ENCODE measurements at regions not wholly inside any gene's neighbourhood (a gene's known extent, or its start where the extent isn't known, plus 50 kb on each side); places are given as distances from the start of the nearest gene placed in this dataset.
A peak's percentile ranks its signal among the peaks of the same experiment; 100 is the strongest.
"Not testable (repeated sequence)": the region's sequence is repeated elsewhere in the genome, so short reads cannot be mapped to it uniquely, and the experiment has no call there.

GRCh38 chr3:147059500-147059899, 346.8 kb downstream of the ZIC4 start:
- H3K9ac ChIP-seq; H3K36me3 ChIP-seq (replicated peaks in 1 of 2; ENCODE audit: control insufficient read depth in 1 of 2, insufficient read depth in 2 of 2, low read length in 1 of 2); H3K79me2 ChIP-seq (ENCODE audit: insufficient read depth); H2AFZ ChIP-seq (ENCODE audit: low read depth); H3K27me3 ChIP-seq (ENCODE audit: insufficient read depth); H3K4me3 ChIP-seq (ENCODE audit: low read depth in 2 of 2, low read length in 1 of 2); POLR2A ChIA-PET; H3K4me2 ChIP-seq; H3K9me3 ChIP-seq; H3K4me1 ChIP-seq (ENCODE audit: control insufficient read depth in 1 of 2, insufficient read depth in 2 of 2, low read depth in 1 of 2, low read length in 1 of 2); DNase-seq; CTCF ChIA-PET; H3F3A ChIP-seq (replicated peaks; ENCODE audit: insufficient read depth); H4K20me1 ChIP-seq (ENCODE audit: insufficient read depth); H3K27ac ChIP-seq (ENCODE audit: low read depth in 2 of 2, low read length in 1 of 2); H3K9me2 ChIP-seq: not testable (repeated sequence)
- WGBS (ENCODE audit: low lambda C conversion rate): 34% methylated on average over 6 of the region's 6 CpGs

GRCh38 chr3:147049821-147050220, 356.5 kb downstream of the ZIC4 start:
- 0 out of 2 replicates have a peak overlapping the region, but pooled peaks have one; percentile 15 for H3K4me2 ChIP-seq
- H4K20me1 ChIP-seq (ENCODE audit: insufficient read depth): no peaks in the 10 kb centered on the region
- H3K4me1 ChIP-seq (ENCODE audit: control insufficient read depth in 1 of 2, insufficient read depth in 2 of 2, low read depth in 1 of 2, low read length in 1 of 2): no peaks in the 10 kb centered on the region
- TF ChIP-seq MAX (IDR thresholded peaks at IDR 0.05; ENCODE audit: low read depth) (no peak), IRF3 (IDR thresholded peaks at IDR 0.05; ENCODE audit: low read depth, low read length) (no peak), USF1 (IDR thresholded peaks at IDR 0.05; ENCODE audit: borderline replicate concordance, low read depth) (no peak), RAD21 (IDR thresholded peaks at IDR 0.05; ENCODE audit: low read length) (no peak), YY1 (IDR thresholded peaks at IDR 0.05; ENCODE audit: low read depth) (no peak), RXRA (IDR thresholded peaks at IDR 0.05; ENCODE audit: borderline replicate concordance, low read depth) (no peak), ZBTB33 (IDR thresholded peaks at IDR 0.05; ENCODE audit: borderline replicate concordance, low read depth) (no peak), MXI1 (IDR thresholded peaks at IDR 0.05; ENCODE audit: low read depth, low read length) (no peak), EZH2phosphoT487 (IDR thresholded peaks at IDR 0.05; ENCODE audit: borderline replicate concordance, low read depth) (no peak), MEF2A (IDR thresholded peaks at IDR 0.05; ENCODE audit: borderline replicate concordance, low read depth) (no peak), GATA2 (CRISPR knock-in tag; IDR thresholded peaks at IDR 0.05) (no peak), CHD2 (IDR thresholded peaks at IDR 0.05; ENCODE audit: low read length, partially characterized antibody) (no peak)
- H3K27ac ChIP-seq (ENCODE audit: low read depth in 2 of 2, low read length in 1 of 2): no peak overlapping the region
- DNase-seq: no peak
- peaks cover 5% of the 10 kb centered on the region; the same call in 1 of the 2 replicates for H3K9me3 ChIP-seq
- ChIA-PET CTCF (no interaction called here), POLR2A (no interaction called here)
- 13% methylated on average over 9 of the region's 9 CpGs for WGBS (ENCODE audit: low lambda C conversion rate)
- H3K36me3 ChIP-seq (replicated peaks in 1 of 2; ENCODE audit: control insufficient read depth in 1 of 2, insufficient read depth in 2 of 2, low read length in 1 of 2): no peaks in the 10 kb centered on the region
- H3K27me3 ChIP-seq (ENCODE audit: insufficient read depth): no peaks in the 10 kb centered on the region; the same call in 1 of the 2 replicates
- no peaks in the 10 kb centered on the region for H3K79me2 ChIP-seq (ENCODE audit: insufficient read depth)
- H3F3A ChIP-seq (replicated peaks; ENCODE audit: insufficient read depth): no peaks in the 10 kb centered on the region
- H2AFZ ChIP-seq (ENCODE audit: low read depth): peak overlapping the region; percentile 46; the same call in 1 of the 2 replicates
- H3K9me2 ChIP-seq: no peaks in the 10 kb centered on the region
- H3K4me3 ChIP-seq (ENCODE audit: low read depth in 2 of 2, low read length in 1 of 2): 0 out of 4 replicates have a peak overlapping the region, but pooled peaks of 1 of the 2 experiments have one; percentile 12
- H3K9ac ChIP-seq: no peak overlapping the region

Measured in SK-N-SH (cell line).